Ovary (tissue), 3 donors: ENCODE measurements at regions not wholly inside any gene's neighbourhood (a gene's known extent, or its start where the extent isn't known, plus 50 kb on each side); places are given as distances from the start of the nearest gene placed in this dataset.

Source experiments
- EP300 ChIP-seq: sonication (generic); formaldehyde crosslinking; IDR thresholded peaks from one replicate; pipeline ENCODE4 v1.6.1; 2017; ENCODE audit warnings: antibody characterized with exemption
- POLR2A ChIP-seq: fragments of 450-650 bp; IDR thresholded peaks from one replicate; pipeline ENCODE4 v1.6.1; 2017; ENCODE audit warnings: antibody characterized with exemption, mild to moderate bottlenecking, moderate library complexity
- TF ChIP-seq, protein P1 (sequence below), 3 donors: fragments of 450-650 bp in 2 of 3; fragments of 200-600 bp in 1 of 3; IDR thresholded peaks; one replicate each; pipeline versions ENCODE4 v1.5.1 to v1.8.0; 2016 to 2022; ENCODE audit warnings: antibody characterized with exemption in 3 of 3, mild to moderate bottlenecking in 1 of 3
- donor health status: DM: no; HTN: no; CAD: no.

DNA sequence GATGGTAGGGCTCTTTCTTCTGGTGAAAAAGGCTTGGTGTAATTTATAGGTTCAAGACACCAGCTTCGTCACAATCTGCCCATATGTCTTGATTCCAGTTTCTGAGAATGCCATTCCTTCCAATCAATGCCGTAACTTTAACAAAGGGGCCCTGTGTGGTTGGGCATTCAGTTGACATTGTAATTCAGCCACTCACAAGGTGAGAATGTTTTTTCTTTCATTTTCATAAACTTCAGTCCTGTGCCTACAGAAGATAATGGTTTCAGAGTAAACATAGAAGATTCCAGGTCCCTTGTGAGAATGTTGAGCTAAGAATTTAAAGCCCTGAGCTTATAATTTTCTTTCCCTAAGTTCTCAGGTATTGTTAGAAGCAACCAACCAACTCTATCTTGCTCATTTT lies 67.3 kb upstream of the AASS start:
- TF ChIP-seq, protein P1, sequence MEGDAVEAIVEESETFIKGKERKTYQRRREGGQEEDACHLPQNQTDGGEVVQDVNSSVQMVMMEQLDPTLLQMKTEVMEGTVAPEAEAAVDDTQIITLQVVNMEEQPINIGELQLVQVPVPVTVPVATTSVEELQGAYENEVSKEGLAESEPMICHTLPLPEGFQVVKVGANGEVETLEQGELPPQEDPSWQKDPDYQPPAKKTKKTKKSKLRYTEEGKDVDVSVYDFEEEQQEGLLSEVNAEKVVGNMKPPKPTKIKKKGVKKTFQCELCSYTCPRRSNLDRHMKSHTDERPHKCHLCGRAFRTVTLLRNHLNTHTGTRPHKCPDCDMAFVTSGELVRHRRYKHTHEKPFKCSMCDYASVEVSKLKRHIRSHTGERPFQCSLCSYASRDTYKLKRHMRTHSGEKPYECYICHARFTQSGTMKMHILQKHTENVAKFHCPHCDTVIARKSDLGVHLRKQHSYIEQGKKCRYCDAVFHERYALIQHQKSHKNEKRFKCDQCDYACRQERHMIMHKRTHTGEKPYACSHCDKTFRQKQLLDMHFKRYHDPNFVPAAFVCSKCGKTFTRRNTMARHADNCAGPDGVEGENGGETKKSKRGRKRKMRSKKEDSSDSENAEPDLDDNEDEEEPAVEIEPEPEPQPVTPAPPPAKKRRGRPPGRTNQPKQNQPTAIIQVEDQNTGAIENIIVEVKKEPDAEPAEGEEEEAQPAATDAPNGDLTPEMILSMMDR (IDR thresholded peaks at IDR 0.05): no peak
- no peak for TF ChIP-seq EP300
- TF ChIP-seq POLR2A: no peak
